Hepatocyte (in vitro differentiated cells): ENCODE measurements at regions not wholly inside any gene's neighbourhood (a gene's known extent, or its start where the extent isn't known, plus 50 kb on each side); places are given as distances from the start of the nearest gene placed in this dataset.

Source experiments
- DNase-seq: peaks from one replicate; pipeline ENCODE4 v3.0.0-alpha.2; 2016; ENCODE audit warnings: low spot score
- H2AFZ ChIP-seq: fragments of 200-600 bp; sonication (generic); 2 replicates; pipeline ENCODE4 v1.6.0; 2016; ENCODE audit warnings: antibody characterized with exemption, mild to moderate bottlenecking
- H3K27ac ChIP-seq: fragments of 200-600 bp; sonication (generic); 2 replicates; pipeline ENCODE4 v1.5.1; 2016; ENCODE audit warnings: mild to moderate bottlenecking
- H3K27me3 ChIP-seq: fragments of 200-600 bp; sonication (generic); 2 replicates; pipeline ENCODE4 v1.6.1; 2016
- H3K36me3 ChIP-seq: fragments of 200-600 bp; sonication (generic); replicated peaks from 2 replicates; pipeline ENCODE4 v1.5.1; 2016; ENCODE audit warnings: low read depth; ENCODE audit not compliant: insufficient read depth
- H3K4me1 ChIP-seq: fragments of 200-600 bp; sonication (generic); 2 replicates; pipeline ENCODE4 v1.5.1; 2016; ENCODE audit warnings: mild to moderate bottlenecking, moderate library complexity; ENCODE audit not compliant: insufficient read depth
- H3K4me2 ChIP-seq: fragments of 200-600 bp; sonication (generic); 2 replicates; pipeline ENCODE4 v1.6.0; 2016
- H3K4me3 ChIP-seq: fragments of 200-600 bp; sonication (generic); 2 replicates; pipeline ENCODE4 v1.5.1; 2016; ENCODE audit warnings: mild to moderate bottlenecking
- H3K79me2 ChIP-seq: fragments of 200-600 bp; sonication (generic); 2 replicates; pipeline ENCODE4 v1.6.0; 2017; ENCODE audit warnings: mild to moderate bottlenecking
- H3K9me2 ChIP-seq: fragments of 200-600 bp; sonication (generic); replicated peaks from 2 replicates; pipeline ENCODE4 v1.6.0; 2017; ENCODE audit warnings: mild to moderate bottlenecking; ENCODE audit not compliant: insufficient read depth
- H3K9me3 ChIP-seq: fragments of 200-600 bp; sonication (generic); 2 replicates; pipeline ENCODE4 v1.5.1; 2016; ENCODE audit warnings: low read depth, mild to moderate bottlenecking
- H4K20me1 ChIP-seq: fragments of 200-600 bp; sonication (generic); 2 replicates; pipeline ENCODE4 v1.6.0; 2016; ENCODE audit warnings: mild to moderate bottlenecking; ENCODE audit not compliant: insufficient read depth, poor library complexity, severe bottlenecking
- CTCF ChIP-seq: fragments of 200-600 bp; sonication (generic); IDR thresholded peaks from 2 replicates; pipeline ENCODE4 v1.5.1; 2016; ENCODE audit warnings: antibody characterized with exemption, mild to moderate bottlenecking; ENCODE audit not compliant: poor library complexity
- EZH2 ChIP-seq: fragments of 200-600 bp; sonication (generic); IDR thresholded peaks from 2 replicates; pipeline ENCODE4 v1.6.1; 2016; ENCODE audit warnings: antibody characterized with exemption, mild to moderate bottlenecking, borderline replicate concordance
- EZH2phosphoT487 ChIP-seq: fragments of 200-600 bp; sonication (generic); IDR thresholded peaks from one replicate; pipeline ENCODE4 v1.6.1; 2018; ENCODE audit warnings: antibody characterized with exemption, mild to moderate bottlenecking, low read depth, moderate library complexity; ENCODE audit not compliant: unreplicated experiment, severe bottlenecking
- WGBS: methylation state at CpG from one replicate; pipeline ENCODE4 v1.1.6; 2016; ENCODE audit warnings: low lambda C conversion rate; ENCODE audit errors: missing lambda C conversion rate; 5-methylcytosine and 5-hydroxymethylcytosine counted together

GRCh38 chr15:66951531-66952320 is 113.7 kb upstream of the SMAD3 start:
- Histone ChIP-seq H3K9me3 (no peaks in the 10 kb centered on the region), H3K79me2 (no peaks in the 10 kb centered on the region), H2AFZ (no peak overlapping the region), H3K9me2 (no peaks in the 10 kb centered on the region), H3K4me1 (no peaks in the 10 kb centered on the region), H3K36me3 (no peaks in the 10 kb centered on the region), H3K27ac (no peak overlapping the region), H3K4me2 (no peak overlapping the region), H3K27me3 (no peaks in the 10 kb centered on the region), H3K4me3 (no peak overlapping the region), H4K20me1 (no peaks in the 10 kb centered on the region)
- no peak for DNase-seq
- WGBS, result 91% methylated on average over 6 of the region's 6 CpGs
- TF ChIP-seq EZH2, result no peak
- no peak for TF ChIP-seq EZH2phosphoT487
- TF ChIP-seq CTCF, result no peak

- no peak overlapping the region for H3K4me3 ChIP-seq
These were observed 112.5 kb upstream of the SMAD3 start for GRCh38 chr15:66952756-66953522.

GRCh38 chr15:66953523-66954229 is 111.7 kb upstream of the SMAD3 start:
- Histone ChIP-seq H3K4me3 (no peak overlapping the region), H3K27ac (no peak overlapping the region)
- 84% methylated on average over 11 of the region's 11 CpGs for whole genome bisulfite sequencing

More at GRCh38 chr15:66952756-66953522, 112.5 kb upstream of the SMAD3 start:
- DNase-seq, result no peak
- Histone ChIP-seq H2AFZ (no peak overlapping the region), H4K20me1 (no peaks in the 10 kb centered on the region), H3K4me1 (no peaks in the 10 kb centered on the region), H3K79me2 (no peaks in the 10 kb centered on the region), H3K9me2 (no peaks in the 10 kb centered on the region), H3K27me3 (no peaks in the 10 kb centered on the region), H3K4me2 (no peak overlapping the region), H3K36me3 (no peaks in the 10 kb centered on the region), H3K9me3 (no peaks in the 10 kb centered on the region), H3K27ac (no peak overlapping the region)
- WGBS, result 94% methylated on average over 6 of the region's 6 CpGs
- TF ChIP-seq CTCF (no peak), EZH2phosphoT487 (no peak), EZH2 (no peak)

More at GRCh38 chr15:66953523-66954229, 111.7 kb upstream of the SMAD3 start:
- Histone ChIP-seq H3K4me2 (no peak overlapping the region), H3K79me2 (no peaks in the 10 kb centered on the region), H3K36me3 (no peaks in the 10 kb centered on the region), H4K20me1 (no peaks in the 10 kb centered on the region), H2AFZ (no peak overlapping the region), H3K4me1 (no peaks in the 10 kb centered on the region), H3K9me2 (no peaks in the 10 kb centered on the region), H3K27me3 (no peaks in the 10 kb centered on the region), H3K9me3 (no peaks in the 10 kb centered on the region)
- no peak for DNase-seq
- TF ChIP-seq EZH2phosphoT487 (no peak), EZH2 (no peak), CTCF (no peak)
